ENCODE measurements at regions not wholly inside any gene's neighbourhood (a gene's known extent, or its start where the extent isn't known, plus 50 kb on each side); places are given as distances from the start of the nearest gene placed in this dataset.

DNA sequence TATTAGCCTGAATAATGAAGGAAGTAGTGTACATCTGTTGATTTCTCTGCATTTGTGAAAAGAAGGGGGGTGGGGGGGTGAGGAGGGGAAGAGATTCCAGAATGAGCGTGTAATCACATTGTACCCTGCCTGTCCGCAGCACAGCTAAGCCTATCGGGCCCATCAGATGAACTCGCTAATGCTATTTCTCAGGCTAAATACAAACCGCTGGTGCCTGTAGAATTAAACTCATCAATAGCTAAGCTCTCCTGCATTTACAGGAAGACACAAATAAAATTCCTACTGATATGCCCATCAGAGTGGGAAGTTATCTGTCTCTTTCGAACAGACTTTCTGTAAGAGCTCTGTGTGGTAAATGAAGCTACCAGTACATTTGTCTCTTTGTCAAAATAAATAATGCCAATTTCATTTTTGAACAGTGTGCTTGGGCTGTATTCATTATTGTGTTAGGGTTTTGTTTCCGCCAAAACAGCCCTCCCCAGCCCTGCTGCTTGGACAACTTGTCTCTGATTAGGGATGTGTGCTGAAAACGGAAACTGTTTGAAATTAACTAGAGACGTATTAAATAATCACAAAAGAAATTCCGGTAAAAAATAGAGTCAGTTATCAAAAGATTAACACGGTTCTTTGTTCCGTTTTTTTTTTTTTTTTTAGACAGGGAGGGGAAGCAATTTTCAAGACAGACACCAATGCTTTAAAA, 305.4 kb downstream of the TTLL7 start:
- DNase-seq = no peak
- intact Hi-C loops (cut with DNase I, micrococcal nuclease) = no loop called here
- no peak for ATAC-seq

GRCh38 chr1:83692524-83693381, 306.2 kb downstream of the TTLL7 start:
- ATAC-seq = no peak
- DNase-seq = no peak
- intact Hi-C loops (cut with DNase I, micrococcal nuclease) = no loop called here

- DNase-seq (no peak), ATAC-seq (no peak)
- intact Hi-C loops (cut with DNase I, micrococcal nuclease) = no loop called here
Observed at GRCh38 chr1:83691953-83692500, 306.9 kb downstream of the TTLL7 start.

DNA sequence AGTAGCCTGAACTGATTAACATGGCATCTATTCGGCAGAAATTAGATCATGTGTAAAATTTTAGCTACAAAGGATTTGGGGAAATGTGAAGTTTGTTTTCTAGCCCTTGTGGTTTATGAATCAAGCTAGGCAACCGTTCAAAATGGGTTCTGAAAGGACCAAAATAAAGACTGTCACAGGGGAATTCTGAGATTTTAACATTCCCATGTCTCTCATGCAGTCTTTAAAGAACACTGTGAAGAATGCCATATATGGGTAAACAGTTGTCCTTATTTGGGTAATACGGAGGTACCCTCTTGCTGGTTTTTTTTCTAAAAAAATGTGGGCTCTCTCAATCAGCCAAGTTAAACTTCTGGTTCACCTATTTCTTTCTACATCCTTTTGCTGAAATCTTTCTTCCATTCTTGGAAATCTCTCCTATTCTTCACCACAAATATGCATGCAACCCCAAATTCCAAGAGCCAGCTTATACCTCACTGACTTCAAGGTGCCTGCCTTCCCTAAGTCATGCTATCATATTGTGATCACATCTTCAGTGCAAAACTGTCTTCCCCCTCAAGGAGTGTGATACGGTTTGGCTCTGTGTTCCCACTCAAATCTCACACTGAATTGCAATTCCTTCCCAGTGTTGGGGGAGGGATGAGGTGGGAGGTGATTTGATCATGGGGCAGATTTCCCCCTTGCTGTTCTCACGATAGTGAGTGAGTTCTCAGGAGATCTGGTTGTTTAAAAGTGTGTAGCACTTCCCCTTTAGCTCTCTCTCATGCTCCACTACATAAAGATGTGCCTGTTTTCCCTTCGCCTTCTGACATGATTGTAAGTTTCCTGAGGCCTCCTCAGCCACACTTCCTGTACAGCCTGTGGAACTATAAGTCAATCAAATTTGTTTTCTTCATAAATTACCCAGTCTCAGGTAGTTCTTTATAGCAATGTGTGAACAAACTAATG, 308.7 kb downstream of the TTLL7 start:
- DNase-seq (no peak), ATAC-seq (no peak)
- intact Hi-C loops (cut with DNase I, micrococcal nuclease) = no loop called here

GRCh38 chr1:83682132-83682531, 316.8 kb downstream of the TTLL7 start:
- no peak for DNase-seq
- no peak for ATAC-seq
- intact Hi-C loops (cut with DNase I, micrococcal nuclease) = no loop called here

DNA sequence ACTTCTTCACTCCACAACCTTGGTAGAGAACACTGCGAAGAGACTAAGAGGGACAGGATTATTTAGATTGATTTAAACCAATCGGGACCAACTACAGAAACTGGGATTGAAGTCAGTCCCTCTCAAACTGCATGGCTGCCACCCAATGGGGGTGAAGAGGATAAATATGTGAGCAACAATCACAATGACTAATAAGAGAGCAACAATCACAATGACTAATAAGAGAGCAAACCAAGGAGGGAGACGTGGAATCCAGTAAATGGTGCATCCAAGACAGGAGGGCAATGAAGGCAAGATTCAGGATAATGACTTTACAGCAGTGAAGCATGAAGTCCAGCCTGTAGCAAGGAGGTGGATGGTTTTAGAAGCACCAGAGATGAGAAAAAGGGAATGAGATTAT, 322.8 kb downstream of the TTLL7 start:
- ATAC-seq (no peak), DNase-seq (no peak)
- intact Hi-C loops (cut with DNase I, micrococcal nuclease) = no loop called here

- intact Hi-C loops (cut with DNase I, micrococcal nuclease) = no loop called here
- no peak for DNase-seq
- no peak for ATAC-seq
Observed at GRCh38 chr1:83673312-83673711, 325.6 kb downstream of the TTLL7 start.

DNA sequence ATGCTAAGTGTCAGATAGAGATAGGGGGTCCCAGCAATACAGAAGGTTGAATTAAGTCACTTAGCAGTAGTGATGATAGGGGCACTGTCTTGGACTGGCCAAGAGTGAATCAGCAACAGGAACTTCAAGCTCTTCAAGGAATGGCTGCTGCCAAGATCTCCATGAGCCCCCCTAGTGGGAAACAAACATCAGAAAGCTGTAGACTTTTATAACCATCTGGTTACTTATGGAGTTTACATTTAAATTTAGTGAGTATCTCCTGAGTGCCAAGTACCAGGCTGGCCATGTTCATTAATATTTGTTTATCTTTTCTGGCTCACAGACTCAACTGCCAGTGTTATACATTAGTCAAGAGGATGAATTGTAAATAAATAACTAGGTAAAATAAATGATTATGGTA, 327.3 kb downstream of the TTLL7 start:
- no peak for ATAC-seq
- intact Hi-C loops (cut with DNase I, micrococcal nuclease) = no loop called here
- DNase-seq = no peak

- no peak for DNase-seq
- intact Hi-C loops (cut with DNase I, micrococcal nuclease) = no loop called here
- ATAC-seq = no peak
Observed at GRCh38 chr1:83670909-83671565, 327.9 kb downstream of the TTLL7 start.

- intact Hi-C loops (cut with DNase I, micrococcal nuclease) = no loop called here
- no peak for ATAC-seq
- peak in 1 of 2 donors; percentile 6 for DNase-seq
Observed at GRCh38 chr1:83641796-83642443, 357.0 kb downstream of the TTLL7 start.

DNA sequence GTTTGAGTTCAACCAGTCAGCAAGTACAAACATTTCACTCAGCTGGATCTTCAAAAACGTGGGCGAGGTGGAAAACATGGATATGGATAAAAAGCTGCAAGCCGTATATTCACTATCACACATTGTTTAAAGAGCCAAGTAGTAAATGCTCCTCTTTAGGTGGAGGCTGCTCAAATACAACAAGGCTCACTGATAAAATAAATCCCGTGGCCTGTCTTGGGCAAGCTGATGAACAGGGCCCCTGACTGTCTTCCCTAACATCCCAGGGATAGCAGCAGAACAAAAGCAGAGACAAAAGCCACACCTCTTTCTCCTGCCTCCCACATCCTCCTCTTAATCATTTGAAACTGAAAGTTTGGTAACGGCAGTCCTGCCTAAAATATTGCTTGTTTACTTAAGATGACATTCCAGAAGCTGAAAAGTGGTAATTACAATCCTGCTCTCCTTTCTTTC, 357.7 kb downstream of the TTLL7 start:
- no peak for ATAC-seq
- intact Hi-C loops (cut with DNase I, micrococcal nuclease) = no loop called here
- DNase-seq = no peak

GRCh38 chr1:83639785-83640184, 359.1 kb downstream of the TTLL7 start:
- ATAC-seq (no peak), DNase-seq (no peak)
- intact Hi-C loops (cut with DNase I, micrococcal nuclease) = no loop called here

DNA sequence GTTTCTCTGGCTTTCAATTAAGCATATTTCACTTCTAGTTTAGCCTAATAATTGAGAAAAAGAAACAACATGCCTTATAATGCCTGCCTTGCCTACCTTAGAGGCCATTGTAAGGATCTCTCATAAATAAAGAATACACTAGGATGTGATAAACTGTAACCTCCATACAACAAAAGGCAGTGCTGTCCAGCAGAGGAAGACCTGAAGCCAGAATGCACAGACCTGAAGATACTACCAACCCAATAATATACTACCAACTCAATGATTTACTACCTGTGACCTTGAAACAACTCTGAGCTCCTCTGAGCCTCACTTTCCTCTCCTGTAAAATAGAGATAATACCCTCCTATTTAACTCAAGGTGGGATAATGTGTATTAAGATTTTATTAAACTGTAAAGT, 361.3 kb downstream of the TTLL7 start:
- intact Hi-C loops (cut with DNase I, micrococcal nuclease) = no loop called here
- DNase-seq (no peak), ATAC-seq (no peak)

DNA sequence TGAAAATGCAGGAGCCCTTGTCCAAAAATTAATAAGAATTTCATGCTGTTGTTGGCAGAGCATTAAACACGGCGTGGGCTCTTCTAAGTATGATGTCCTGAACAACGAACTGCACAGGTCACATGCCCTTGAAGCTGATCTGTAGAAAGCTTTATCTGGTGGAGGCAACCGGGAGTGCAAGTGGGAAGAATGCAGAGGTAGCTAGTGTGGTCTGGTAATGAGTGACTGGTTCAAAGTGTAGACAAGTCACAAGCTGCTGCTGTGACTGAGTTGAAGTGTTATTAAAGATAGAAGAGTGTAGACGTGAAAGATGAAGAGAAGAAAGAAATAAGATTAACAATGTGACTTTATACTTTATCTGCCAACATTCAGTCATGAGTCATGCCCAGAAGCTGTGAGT, 361.9 kb downstream of the TTLL7 start:
- intact Hi-C loops (cut with DNase I, micrococcal nuclease) = no loop called here
- ATAC-seq (no peak), DNase-seq (no peak)

DNA sequence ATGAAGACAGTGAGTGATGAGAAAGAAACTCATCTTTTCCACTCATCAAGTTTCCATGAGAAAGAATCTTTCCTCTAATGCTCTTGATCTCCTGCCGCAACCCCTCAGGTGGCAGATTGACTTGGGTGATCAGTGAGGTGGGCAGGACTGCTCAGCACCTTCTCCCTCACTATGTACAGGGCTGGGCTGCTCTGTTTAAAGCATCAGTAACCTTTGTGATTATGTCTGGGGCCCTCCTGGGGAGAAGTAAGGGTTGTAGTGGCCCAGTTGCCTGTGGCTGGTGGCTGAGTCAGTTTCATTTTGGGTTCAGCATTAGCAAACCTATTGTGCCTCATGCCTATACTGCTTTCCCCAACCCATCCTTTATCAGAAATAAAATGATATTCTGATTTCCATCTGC, 366.0 kb downstream of the TTLL7 start:
- no peak for DNase-seq
- intact Hi-C loops (cut with DNase I, micrococcal nuclease) = no loop called here
- no peak for ATAC-seq

GRCh38 chr1:83631851-83632250, 367.1 kb downstream of the TTLL7 start:
- ATAC-seq (no peak), DNase-seq (no peak)
- intact Hi-C loops (cut with DNase I, micrococcal nuclease) = no loop called here

GRCh38 chr1:83627045-83627444, 371.9 kb downstream of the TTLL7 start:
- DNase-seq (no peak), ATAC-seq (no peak)
- intact Hi-C loops (cut with DNase I, micrococcal nuclease) = no loop called here

DNA sequence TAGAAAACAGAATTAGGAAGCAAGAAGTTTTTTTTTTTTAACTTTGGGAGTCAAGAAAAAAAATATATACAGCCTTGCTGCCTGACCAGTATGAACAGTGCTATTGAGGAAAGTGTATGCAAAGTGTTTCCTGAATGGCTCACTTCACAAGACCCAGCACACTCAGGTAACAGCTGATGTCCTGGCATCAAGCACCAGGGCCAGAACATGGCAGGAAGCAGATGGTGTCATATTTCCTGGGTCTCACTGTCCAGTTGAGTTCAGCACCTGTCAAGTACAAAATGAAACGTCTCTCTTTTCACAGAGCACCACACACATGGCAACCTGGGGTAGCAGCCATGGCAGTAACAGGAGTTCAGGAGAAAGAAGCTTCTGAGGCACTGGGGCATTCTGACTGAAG, 372.3 kb downstream of the TTLL7 start:
- DNase-seq (no peak), ATAC-seq (no peak)
- intact Hi-C loops (cut with DNase I, micrococcal nuclease) = no loop called here

All from left colon (tissue), 2 donors.